Fibroblast of lung (primary cell): ENCODE measurements at regions not wholly inside any gene's neighbourhood (a gene's known extent, or its start where the extent isn't known, plus 50 kb on each side); places are given as distances from the start of the nearest gene placed in this dataset.

Experiments used
- DNase-seq, 2 donors: peaks; one replicate each; pipeline versions ENCODE4 v3.0.0 to v3.0.0-alpha.2; 2010; ENCODE audit warnings: low read depth in 2 of 2
- H2AFZ ChIP-seq: 2 replicates; pipeline ENCODE4 v1.5.1; 2012; ENCODE audit warnings: low read length, control low read depth, inconsistent platforms
- H3K27ac ChIP-seq: 2 replicates; pipeline ENCODE4 v1.5.1; 2011; ENCODE audit warnings: low read length, control low read depth; ENCODE audit not compliant: insufficient read depth
- H3K27me3 ChIP-seq: 2 replicates; pipeline ENCODE4 v1.5.1; 2011; ENCODE audit warnings: mild to moderate bottlenecking, low read length; ENCODE audit not compliant: control insufficient read depth, insufficient read depth
- H3K36me3 ChIP-seq: 2 replicates; pipeline ENCODE4 v1.5.1; 2011; ENCODE audit warnings: low read length; ENCODE audit not compliant: control insufficient read depth, insufficient read depth
- H3K4me1 ChIP-seq: 2 replicates; pipeline ENCODE4 v1.5.1; 2011; ENCODE audit warnings: low read length; ENCODE audit not compliant: control insufficient read depth, insufficient read depth; ENCODE audit errors: extremely low read depth
- H3K4me2 ChIP-seq: 2 replicates; pipeline ENCODE4 v1.5.1; 2011; ENCODE audit warnings: low read length, control low read depth; ENCODE audit not compliant: insufficient read depth; ENCODE audit errors: extremely low read depth
- H3K4me3 ChIP-seq, 4 experiments: fragments of 200-600 bp in 1 of 4; sonication (generic) in 1 of 4; replicated peaks in 1 of 4; 2 replicates each; pipeline ENCODE4 v1.5.1; 2011 to 2016; ENCODE audit warnings: low read length in 4 of 4, low read depth in 3 of 4, mild to moderate bottlenecking in 3 of 4, control low read depth in 2 of 4, inconsistent platforms in 1 of 4, mixed read lengths in 1 of 4; ENCODE audit not compliant: insufficient read depth in 1 of 4; ENCODE audit errors: control extremely low read depth in 1 of 4
- H3K79me2 ChIP-seq: 2 replicates; pipeline ENCODE4 v1.5.1; 2012; ENCODE audit warnings: mild to moderate bottlenecking, low read length, inconsistent platforms; ENCODE audit not compliant: control insufficient read depth, insufficient read depth
- H3K9ac ChIP-seq: 2 replicates; pipeline ENCODE4 v1.5.1; 2011; ENCODE audit warnings: mild to moderate bottlenecking, low read length, control low read depth; ENCODE audit not compliant: insufficient read depth
- H3K9me3 ChIP-seq: 2 replicates; pipeline ENCODE4 v1.5.1; 2012; ENCODE audit warnings: low read depth, low read length; ENCODE audit not compliant: control insufficient read depth, insufficient read depth
- H4K20me1 ChIP-seq: 2 replicates; pipeline ENCODE4 v1.5.1; 2011; ENCODE audit warnings: low read length; ENCODE audit not compliant: control insufficient read depth, insufficient read depth; ENCODE audit errors: extremely low read depth
- CTCF ChIP-seq, 2 donors: IDR thresholded peaks in 1 of 2; conservative IDR thresholded peaks in 1 of 2; 1 replicate in 1 of 2; 2 replicates in 1 of 2; pipeline ENCODE4 v1.5.1; 2011 to 2012; ENCODE audit warnings: low read length in 2 of 2, control low read depth in 1 of 2, inconsistent platforms in 1 of 2, low read depth in 1 of 2, mild to moderate bottlenecking in 1 of 2
- EZH2 ChIP-seq: IDR thresholded peaks from 2 replicates; pipeline ENCODE4 v1.5.1; 2012; ENCODE audit warnings: low read length, control low read depth, mild to moderate bottlenecking; ENCODE audit errors: missing control alignments

GRCh38 chr4:79107014-79107413 is 167.8 kb upstream of the PAQR3 start:
- H3K79me2 ChIP-seq = no peaks in the 10 kb centered on the region
- H3K4me3 ChIP-seq = no peak overlapping the region
- H3K27me3 ChIP-seq = no peaks in the 10 kb centered on the region
- no peak for DNase-seq
- no peak overlapping the region for H3K4me2 ChIP-seq
- H3K36me3 ChIP-seq = no peaks in the 10 kb centered on the region
- TF ChIP-seq EZH2 = no peak
- TF ChIP-seq CTCF (conservative IDR thresholded peaks at IDR 0.05 in 1 of 2, IDR thresholded peaks at IDR 0.05 in 1 of 2; ENCODE audit: low read depth in 1 of 2, low read length in 2 of 2) = no peak
- no peak overlapping the region for H3K27ac ChIP-seq
- no peak overlapping the region for H2AFZ ChIP-seq
- no peaks in the 10 kb centered on the region for H4K20me1 ChIP-seq
- H3K4me1 ChIP-seq = no peaks in the 10 kb centered on the region
- no peak overlapping the region for H3K9ac ChIP-seq
- no peaks in the 10 kb centered on the region for H3K9me3 ChIP-seq

DNA sequence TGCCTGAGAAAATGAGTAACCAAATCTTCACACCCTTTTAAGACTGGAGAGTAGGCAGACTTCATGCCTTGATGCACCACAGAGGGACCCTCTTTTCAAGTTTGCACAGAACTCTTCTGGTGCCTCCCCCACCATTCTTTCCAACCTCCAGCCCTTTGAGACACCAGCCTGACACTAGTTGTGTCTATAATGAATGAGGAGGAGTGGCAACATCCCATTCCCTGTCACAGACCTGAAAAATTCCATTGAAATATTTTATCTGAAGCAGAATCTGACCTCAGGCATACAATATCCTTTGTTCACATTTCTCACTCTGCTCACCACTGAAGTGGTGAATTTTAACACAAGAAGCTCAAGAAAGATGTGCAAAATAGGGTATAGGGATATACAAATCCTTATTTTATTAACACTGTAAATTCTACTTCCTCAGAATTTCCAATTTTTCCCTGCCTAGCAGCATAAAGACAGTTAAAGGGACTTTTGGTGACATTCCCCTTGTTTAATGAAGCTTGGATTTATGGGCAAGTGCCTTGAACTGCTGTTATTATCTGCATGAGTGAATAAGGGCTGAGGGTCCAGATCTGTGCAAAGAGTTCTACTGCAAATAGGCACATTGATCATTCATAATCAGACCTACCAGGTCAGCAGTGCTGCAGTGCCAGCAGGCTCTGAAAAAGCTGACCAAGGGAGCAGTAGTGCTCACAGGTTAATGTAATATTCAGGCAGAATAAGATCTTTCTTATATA is 149.9 kb upstream of the PAQR3 start:
- H3K27ac ChIP-seq = no peak overlapping the region
- H3K9me3 ChIP-seq = no peaks in the 10 kb centered on the region
- DNase-seq = no peak
- no peaks in the 10 kb centered on the region for H3K4me1 ChIP-seq
- H3K79me2 ChIP-seq = no peaks in the 10 kb centered on the region
- H3K9ac ChIP-seq = no peak overlapping the region
- H3K4me3 ChIP-seq = no peak overlapping the region
- no peak for TF ChIP-seq EZH2
- no peak for TF ChIP-seq CTCF (conservative IDR thresholded peaks at IDR 0.05 in 1 of 2, IDR thresholded peaks at IDR 0.05 in 1 of 2; ENCODE audit: low read depth in 1 of 2, low read length in 2 of 2)
- H3K36me3 ChIP-seq = no peaks in the 10 kb centered on the region
- no peak overlapping the region for H2AFZ ChIP-seq
- no peak overlapping the region for H3K4me2 ChIP-seq
- H3K27me3 ChIP-seq = no peaks in the 10 kb centered on the region
- no peaks in the 10 kb centered on the region for H4K20me1 ChIP-seq

DNA sequence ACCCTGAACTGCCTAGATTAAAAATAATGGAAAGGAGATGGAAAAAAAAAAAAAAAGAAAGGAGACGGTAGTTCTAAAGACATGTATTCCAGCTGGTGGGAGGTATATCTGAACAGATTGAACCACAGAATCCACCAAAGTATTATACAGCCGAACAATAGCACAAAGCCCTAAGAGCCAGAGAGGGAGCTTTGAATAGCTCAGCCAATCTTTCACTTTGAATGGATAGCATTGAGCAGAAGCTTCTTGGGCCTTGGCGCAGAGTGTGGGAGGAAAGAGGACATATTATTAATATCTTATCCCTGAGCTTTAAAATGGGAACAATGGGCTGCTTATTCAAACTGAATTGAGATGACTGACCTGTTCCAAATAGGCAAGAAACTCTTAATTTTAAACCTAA is 147.8 kb upstream of the PAQR3 start:
- Histone ChIP-seq H3K9me3 (no peaks in the 10 kb centered on the region), H3K36me3 (no peaks in the 10 kb centered on the region), H3K4me2 (no peak overlapping the region), H2AFZ (no peak overlapping the region), H3K79me2 (no peaks in the 10 kb centered on the region), H3K4me3 (no peak overlapping the region), H3K4me1 (no peaks in the 10 kb centered on the region), H3K27ac (no peak overlapping the region), H4K20me1 (no peaks in the 10 kb centered on the region), H3K27me3 (no peaks in the 10 kb centered on the region), H3K9ac (no peak overlapping the region)
- TF ChIP-seq CTCF (conservative IDR thresholded peaks at IDR 0.05 in 1 of 2, IDR thresholded peaks at IDR 0.05 in 1 of 2; ENCODE audit: low read depth in 1 of 2, low read length in 2 of 2) (no peak), EZH2 (no peak)
- DNase-seq = no peak
